IPS-18a (cell line): ENCODE measurements at regions not wholly inside any gene's neighbourhood (a gene's known extent, or its start where the extent isn't known, plus 50 kb on each side); places are given as distances from the start of the nearest gene placed in this dataset.

Experiments
- H3K27ac ChIP-seq: one replicate; pipeline ENCODE4 v1.5.1; 2013; ENCODE audit warnings: low read length
- H3K27me3 ChIP-seq: one replicate; pipeline ENCODE4 v1.6.1; 2013; ENCODE audit warnings: mild to moderate bottlenecking, low read length; ENCODE audit not compliant: control insufficient read depth, insufficient read depth
- H3K36me3 ChIP-seq: one replicate; pipeline ENCODE4 v1.6.1; 2013; ENCODE audit warnings: low read depth, low read length; ENCODE audit not compliant: control insufficient read depth
- H3K4me1 ChIP-seq: one replicate; pipeline ENCODE4 v1.6.1; 2013; ENCODE audit warnings: low read depth, low read length; ENCODE audit not compliant: control insufficient read depth
- H3K4me3 ChIP-seq: one replicate; pipeline ENCODE4 v1.5.1; 2013; ENCODE audit warnings: low read length
- H3K9ac ChIP-seq: one replicate; pipeline ENCODE4 v1.6.1; 2013; ENCODE audit warnings: mild to moderate bottlenecking, low read length, moderate library complexity
- H3K9me3 ChIP-seq: one replicate; pipeline ENCODE4 v1.6.1; 2013; ENCODE audit warnings: low read depth, low read length; ENCODE audit not compliant: control insufficient read depth

GRCh38 chr11:134545521-134545920 lies 133.5 kb upstream of the B3GAT1 start:
- no peak overlapping the region for H3K9ac ChIP-seq
- H3K27me3 ChIP-seq, result no peaks in the 10 kb centered on the region
- H3K36me3 ChIP-seq, result no peaks in the 10 kb centered on the region
- no peaks in the 10 kb centered on the region for H3K4me1 ChIP-seq
- no peak overlapping the region for H3K27ac ChIP-seq
- no peak overlapping the region for H3K4me3 ChIP-seq
- no peaks in the 10 kb centered on the region for H3K9me3 ChIP-seq

- Histone ChIP-seq H3K27ac (no peak overlapping the region), H3K4me3 (no peak overlapping the region), H3K27me3 (no peaks in the 10 kb centered on the region), H3K9me3 (no peaks in the 10 kb centered on the region), H3K9ac (no peak overlapping the region), H3K36me3 (no peaks in the 10 kb centered on the region), H3K4me1 (no peaks in the 10 kb centered on the region)
These were observed 132.2 kb upstream of the B3GAT1 start for GRCh38 chr11:134544095-134544815.

GRCh38 chr11:134543645-134544044 lies 131.6 kb upstream of the B3GAT1 start:
- Histone ChIP-seq H3K27ac (no peak overlapping the region), H3K4me3 (no peak overlapping the region), H3K9ac (no peak overlapping the region), H3K27me3 (no peaks in the 10 kb centered on the region), H3K9me3 (no peaks in the 10 kb centered on the region), H3K4me1 (no peaks in the 10 kb centered on the region), H3K36me3 (no peaks in the 10 kb centered on the region)

GRCh38 chr11:134543241-134543640 lies 131.2 kb upstream of the B3GAT1 start:
- Histone ChIP-seq H3K4me3 (no peak overlapping the region), H3K27me3 (no peaks in the 10 kb centered on the region), H3K9me3 (no peaks in the 10 kb centered on the region), H3K4me1 (no peaks in the 10 kb centered on the region), H3K27ac (no peak overlapping the region), H3K36me3 (no peaks in the 10 kb centered on the region), H3K9ac (no peak overlapping the region)

- Histone ChIP-seq H3K4me1 (no peaks in the 10 kb centered on the region), H3K27me3 (no peaks in the 10 kb centered on the region), H3K9ac (no peak overlapping the region), H3K36me3 (no peaks in the 10 kb centered on the region), H3K4me3 (no peak overlapping the region), H3K27ac (no peak overlapping the region), H3K9me3 (no peaks in the 10 kb centered on the region)
These were observed 130.5 kb upstream of the B3GAT1 start for GRCh38 chr11:134542401-134543165.

- Histone ChIP-seq H3K27me3 (no peaks in the 10 kb centered on the region), H3K4me3 (no peak overlapping the region), H3K9me3 (no peaks in the 10 kb centered on the region), H3K36me3 (no peaks in the 10 kb centered on the region), H3K27ac (no peak overlapping the region), H3K4me1 (no peaks in the 10 kb centered on the region), H3K9ac (no peak overlapping the region)
These were observed 129.9 kb upstream of the B3GAT1 start for GRCh38 chr11:134541951-134542350.

GRCh38 chr11:134541355-134541754 lies 129.3 kb upstream of the B3GAT1 start:
- Histone ChIP-seq H3K27ac (no peak overlapping the region), H3K4me1 (no peaks in the 10 kb centered on the region), H3K36me3 (no peaks in the 10 kb centered on the region), H3K9ac (no peak overlapping the region), H3K27me3 (no peaks in the 10 kb centered on the region), H3K4me3 (no peak overlapping the region), H3K9me3 (no peaks in the 10 kb centered on the region)

GRCh38 chr11:134539285-134539684 lies 127.2 kb upstream of the B3GAT1 start:
- no peak overlapping the region for H3K4me3 ChIP-seq
- no peaks in the 10 kb centered on the region for H3K36me3 ChIP-seq
- no peak overlapping the region for H3K27ac ChIP-seq
- H3K27me3 ChIP-seq, result no peaks in the 10 kb centered on the region
- no peak overlapping the region for H3K9ac ChIP-seq
- H3K4me1 ChIP-seq, result no peaks in the 10 kb centered on the region
- no peaks in the 10 kb centered on the region for H3K9me3 ChIP-seq

- H3K27ac ChIP-seq, result no peak overlapping the region
- H3K27me3 ChIP-seq, result no peaks in the 10 kb centered on the region
- no peak overlapping the region for H3K4me3 ChIP-seq
- H3K4me1 ChIP-seq, result no peaks in the 10 kb centered on the region
- no peaks in the 10 kb centered on the region for H3K9me3 ChIP-seq
- H3K9ac ChIP-seq, result no peak overlapping the region
- no peaks in the 10 kb centered on the region for H3K36me3 ChIP-seq
These were observed 126.7 kb upstream of the B3GAT1 start for GRCh38 chr11:134538742-134539141.

- H3K27me3 ChIP-seq, result no peaks in the 10 kb centered on the region
- no peak overlapping the region for H3K27ac ChIP-seq
- H3K9me3 ChIP-seq, result no peaks in the 10 kb centered on the region
- no peak overlapping the region for H3K4me3 ChIP-seq
- no peak overlapping the region for H3K9ac ChIP-seq
- no peaks in the 10 kb centered on the region for H3K36me3 ChIP-seq
- no peaks in the 10 kb centered on the region for H3K4me1 ChIP-seq
These were observed 125.9 kb upstream of the B3GAT1 start for GRCh38 chr11:134537941-134538340.

GRCh38 chr11:134537296-134537695 lies 125.3 kb upstream of the B3GAT1 start:
- Histone ChIP-seq H3K9me3 (no peaks in the 10 kb centered on the region), H3K36me3 (no peaks in the 10 kb centered on the region), H3K9ac (no peak overlapping the region), H3K4me1 (no peaks in the 10 kb centered on the region), H3K27ac (no peak overlapping the region), H3K27me3 (no peaks in the 10 kb centered on the region), H3K4me3 (no peak overlapping the region)

- Histone ChIP-seq H3K4me1 (no peaks in the 10 kb centered on the region), H3K27me3 (no peaks in the 10 kb centered on the region), H3K4me3 (no peak overlapping the region), H3K36me3 (no peaks in the 10 kb centered on the region), H3K27ac (no peak overlapping the region), H3K9ac (no peak overlapping the region), H3K9me3 (no peaks in the 10 kb centered on the region)
These were observed 124.6 kb upstream of the B3GAT1 start for GRCh38 chr11:134536677-134537076.
